ENCODE measurements at regions not wholly inside any gene's neighbourhood (a gene's known extent, or its start where the extent isn't known, plus 50 kb on each side); places are given as distances from the start of the nearest gene placed in this dataset.

GRCh38 chr9:120330031-120330430, 249.9 kb downstream of the CDK5RAP2 start:
- DNase-seq = no peak
- Histone ChIP-seq H3K9ac (ENCODE audit: low read depth in 2 of 2, low read length in 2 of 2) (no peak overlapping the region), H3K36me3 (no peaks in the 10 kb centered on the region), H3K4me3 (no peak overlapping the region), H3K4me1 (no peaks in the 10 kb centered on the region), H3K27me3 (no peaks in the 10 kb centered on the region), H3K27ac (no peak overlapping the region), H3K9me3 (no peaks in the 10 kb centered on the region)
- no peak for TF ChIP-seq CTCF (IDR thresholded peaks at IDR 0.05)
- intact Hi-C loops (cut with DNase I) = no loop called here

GRCh38 chr9:120327322-120327721, 252.6 kb downstream of the CDK5RAP2 start:
- H3K27ac ChIP-seq = no peak overlapping the region
- H3K36me3 ChIP-seq = no peaks in the 10 kb centered on the region
- no peaks in the 10 kb centered on the region for H3K4me1 ChIP-seq
- H3K4me3 ChIP-seq = no peak overlapping the region
- no peak overlapping the region for H3K9ac ChIP-seq (ENCODE audit: low read depth in 2 of 2, low read length in 2 of 2)
- TF ChIP-seq CTCF (IDR thresholded peaks at IDR 0.05) = no peak
- H3K27me3 ChIP-seq = no peaks in the 10 kb centered on the region
- intact Hi-C loops (cut with DNase I) = no loop called here
- no peak for DNase-seq
- no peaks in the 10 kb centered on the region for H3K9me3 ChIP-seq

GRCh38 chr9:120326049-120326693, 253.8 kb downstream of the CDK5RAP2 start:
- no peak for TF ChIP-seq CTCF (IDR thresholded peaks at IDR 0.05)
- Histone ChIP-seq H3K27me3 (no peaks in the 10 kb centered on the region), H3K4me3 (no peak overlapping the region), H3K9me3 (no peaks in the 10 kb centered on the region), H3K9ac (ENCODE audit: low read depth in 2 of 2, low read length in 2 of 2) (no peak overlapping the region), H3K27ac (no peak overlapping the region), H3K36me3 (no peaks in the 10 kb centered on the region), H3K4me1 (no peaks in the 10 kb centered on the region)
- intact Hi-C loops (cut with DNase I) = no loop called here
- DNase-seq = no peak

- Histone ChIP-seq H3K9ac (ENCODE audit: low read depth in 2 of 2, low read length in 2 of 2) (no peak overlapping the region), H3K27me3 (no peaks in the 10 kb centered on the region), H3K4me1 (no peaks in the 10 kb centered on the region), H3K27ac (no peak overlapping the region), H3K9me3 (no peaks in the 10 kb centered on the region), H3K36me3 (no peaks in the 10 kb centered on the region), H3K4me3 (no peak overlapping the region)
- intact Hi-C loops (cut with DNase I) = no loop called here
- DNase-seq = no peak
- no peak for TF ChIP-seq CTCF (IDR thresholded peaks at IDR 0.05)
Observed at GRCh38 chr9:120324996-120325642, 254.8 kb downstream of the CDK5RAP2 start.

GRCh38 chr9:120324461-120324860, 255.5 kb downstream of the CDK5RAP2 start:
- Histone ChIP-seq H3K4me3 (no peak overlapping the region), H3K27me3 (no peaks in the 10 kb centered on the region), H3K9ac (ENCODE audit: low read depth in 2 of 2, low read length in 2 of 2) (no peak overlapping the region), H3K27ac (no peak overlapping the region), H3K9me3 (no peaks in the 10 kb centered on the region), H3K36me3 (no peaks in the 10 kb centered on the region), H3K4me1 (no peaks in the 10 kb centered on the region)
- intact Hi-C loops (cut with DNase I) = no loop called here
- TF ChIP-seq CTCF (IDR thresholded peaks at IDR 0.05) = no peak
- no peak for DNase-seq
